Stimulated activated CD8-positive, alpha-beta memory T cell treated with anti-CD3 and anti-CD28 coated beads, Interleukin-7, amount 100 ng/mL, for 1 hour (primary cell): ENCODE measurements at regions not wholly inside any gene's neighbourhood (a gene's known extent, or its start where the extent isn't known, plus 50 kb on each side); places are given as distances from the start of the nearest gene placed in this dataset.
"Not testable (repeated sequence)": the region's sequence is repeated elsewhere in the genome, so short reads cannot be mapped to it uniquely, and the experiment has no call there.

Experiments
- DNase-seq, 2 donors: peaks; one replicate each; pipeline ENCODE4 v3.0.0-alpha.2; 2020; ENCODE audit warnings: low read depth in 2 of 2

DNA sequence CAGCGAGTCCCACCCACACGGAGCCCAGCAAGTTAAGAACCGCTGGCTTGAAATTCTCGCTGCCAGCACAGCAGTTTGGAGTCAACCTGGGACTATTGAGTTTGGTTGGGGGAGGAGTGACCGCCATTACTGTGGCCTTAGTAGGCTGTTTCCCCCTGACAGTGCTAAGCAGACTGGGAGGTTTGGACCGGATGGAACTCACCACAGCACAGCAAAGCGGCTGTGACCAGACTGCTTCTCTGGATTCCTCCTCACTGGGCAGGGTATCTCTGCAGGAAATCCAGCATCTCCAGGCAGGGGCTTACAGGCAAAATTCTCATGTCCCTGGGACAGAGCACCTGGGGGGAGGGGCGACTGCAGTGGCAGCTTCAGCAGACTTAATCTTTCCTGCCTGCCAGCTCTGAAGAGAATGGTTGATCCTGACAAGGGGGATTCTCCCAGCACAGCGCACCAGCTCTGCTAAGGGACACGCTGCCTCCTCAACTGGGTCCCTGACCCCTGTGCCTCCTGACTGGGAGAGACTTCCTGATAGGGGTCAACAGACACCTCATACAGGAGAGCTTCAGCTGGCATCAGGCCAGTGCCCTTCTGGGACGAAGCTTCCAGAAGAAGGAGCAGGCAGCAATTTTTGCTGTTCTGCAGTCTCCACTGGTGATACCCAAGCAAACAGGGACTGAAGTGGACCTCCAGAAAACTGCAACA lies 425.4 kb downstream of the NYAP2 start:
- no peak for DNase-seq

DNA sequence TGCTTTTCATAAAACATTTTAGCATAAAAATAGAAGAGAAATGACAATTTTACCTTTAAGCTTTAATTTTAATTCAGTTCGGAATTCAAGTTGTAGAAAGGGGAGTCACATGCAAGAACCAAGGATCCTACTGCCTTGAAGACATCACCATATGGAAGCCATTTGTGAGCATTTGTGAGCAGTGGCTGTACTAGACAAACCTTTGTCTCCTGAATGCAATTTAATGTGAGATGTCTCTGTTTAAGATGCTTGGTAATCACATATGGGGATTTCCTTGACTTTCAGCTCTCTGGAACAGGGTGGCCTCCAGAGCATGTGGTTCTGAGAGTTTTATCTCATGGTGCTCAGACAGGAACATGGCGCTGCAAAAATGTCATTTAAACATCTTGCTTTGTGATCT lies 421.8 kb downstream of the NYAP2 start:
- DNase-seq, result no peak

- DNase-seq, result no peak
Measured at GRCh38 chr2:225820826-225821225, 421.3 kb downstream of the NYAP2 start.

DNA sequence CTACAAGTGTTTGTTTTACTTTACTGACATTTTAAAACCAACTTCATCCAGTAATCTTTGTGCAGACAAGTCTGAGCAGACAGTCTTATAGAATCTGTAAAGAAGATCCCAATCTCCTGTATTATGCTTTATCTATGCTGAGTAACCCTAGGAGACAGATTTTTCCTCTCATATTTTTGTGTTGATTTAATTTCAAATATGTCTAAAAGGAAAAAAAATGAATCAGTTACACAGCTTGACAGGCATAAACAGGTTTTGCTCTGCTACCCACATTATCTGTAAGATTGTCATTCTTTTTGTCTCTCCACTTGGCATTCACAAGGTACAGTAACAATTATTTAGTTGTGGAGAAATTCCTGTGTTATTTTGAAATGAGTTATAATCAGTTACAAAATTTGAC lies 415.0 kb downstream of the NYAP2 start:
- DNase-seq, result no peak

- DNase-seq, result no peak
Measured at GRCh38 chr2:225806105-225806504, 406.6 kb downstream of the NYAP2 start.

DNA sequence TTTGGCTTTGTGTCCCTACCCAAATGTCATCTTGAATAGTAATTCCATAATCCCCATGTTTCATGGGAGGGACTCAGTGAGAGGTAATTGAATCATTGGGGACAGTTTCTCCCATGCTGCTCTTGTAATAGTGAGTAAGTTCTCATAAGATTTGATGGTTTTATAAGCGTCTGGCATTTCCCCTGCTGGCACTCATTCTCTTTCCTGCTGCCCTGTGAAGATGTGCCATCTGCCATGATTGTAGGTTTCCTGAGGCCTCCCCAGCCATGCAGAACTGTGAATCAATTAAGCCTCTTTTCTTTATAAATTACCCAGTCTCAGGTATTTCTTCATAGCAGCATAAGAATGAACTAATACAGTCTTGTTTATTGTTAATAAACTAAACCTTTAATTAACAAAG lies 402.6 kb downstream of the NYAP2 start:
- DNase-seq, result not testable (repeated sequence)

- no peak for DNase-seq
Measured at GRCh38 chr2:225797394-225797793, 397.9 kb downstream of the NYAP2 start.

GRCh38 chr2:225794652-225795400 lies 395.3 kb downstream of the NYAP2 start:
- no peak for DNase-seq

DNA sequence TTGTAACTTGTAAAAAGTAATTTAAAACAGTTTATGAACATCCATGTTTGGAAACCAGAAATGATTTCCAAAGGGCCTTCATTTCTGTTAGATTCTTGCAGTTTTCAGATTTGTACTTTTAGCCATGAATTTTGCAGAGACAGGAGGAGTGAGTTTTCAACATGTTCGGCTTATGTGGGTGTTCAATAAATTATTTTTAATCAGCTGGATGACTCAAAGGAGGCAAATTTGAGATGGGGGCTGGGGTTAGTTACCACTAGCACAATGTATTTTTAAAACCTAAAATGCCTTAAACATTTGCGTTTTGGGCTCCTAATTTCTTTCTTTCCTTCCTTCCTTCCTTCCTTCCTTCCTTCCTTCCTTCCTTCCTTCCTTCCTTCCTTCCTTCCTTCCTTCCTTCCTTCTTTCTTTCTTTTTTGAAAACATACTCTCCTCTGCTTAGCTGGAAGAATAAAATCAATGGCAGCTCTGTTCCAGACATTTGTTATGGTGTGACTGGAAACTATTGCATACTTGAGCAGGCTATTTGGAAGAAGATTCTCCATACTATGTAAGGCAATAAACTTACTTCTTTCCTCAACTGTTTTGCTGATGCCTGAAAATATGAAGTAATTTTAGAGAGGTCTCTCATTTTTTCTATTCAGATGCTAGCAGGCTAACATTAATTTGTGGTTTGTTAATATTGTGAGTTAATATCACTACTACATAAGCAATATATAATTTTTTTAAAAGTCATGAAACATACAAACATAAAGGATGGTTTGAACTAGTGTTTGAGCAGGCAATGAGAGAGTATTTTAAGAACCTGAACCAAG lies 394.4 kb downstream of the NYAP2 start:
- DNase-seq, result no peak

DNA sequence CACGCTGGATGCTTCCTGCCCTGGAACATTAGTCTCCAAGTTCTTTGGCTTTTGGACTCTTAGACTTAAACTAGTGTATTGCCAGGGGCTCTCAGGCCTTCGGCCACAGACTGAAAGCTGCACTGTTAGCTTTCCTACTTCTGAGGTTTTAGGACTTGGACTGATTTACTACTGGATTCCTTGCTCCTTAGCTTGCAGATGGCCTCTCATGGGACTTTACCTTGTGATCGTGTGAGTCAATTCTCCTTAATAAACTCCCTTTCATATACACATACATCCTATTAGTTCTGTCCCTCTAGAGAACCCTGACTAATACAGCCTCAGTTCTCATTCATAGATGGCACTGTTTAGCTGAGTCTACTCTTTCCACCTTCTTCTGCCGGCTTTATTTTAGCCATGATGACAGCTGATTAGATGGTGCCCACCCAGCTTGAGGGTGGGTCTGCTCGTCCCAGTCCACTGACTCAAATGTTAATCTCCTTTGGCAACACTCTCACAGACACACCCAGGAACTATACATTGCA lies 389.1 kb downstream of the NYAP2 start:
- no peak for DNase-seq

GRCh38 chr2:225787497-225787896 lies 388.0 kb downstream of the NYAP2 start:
- no peak for DNase-seq

DNA sequence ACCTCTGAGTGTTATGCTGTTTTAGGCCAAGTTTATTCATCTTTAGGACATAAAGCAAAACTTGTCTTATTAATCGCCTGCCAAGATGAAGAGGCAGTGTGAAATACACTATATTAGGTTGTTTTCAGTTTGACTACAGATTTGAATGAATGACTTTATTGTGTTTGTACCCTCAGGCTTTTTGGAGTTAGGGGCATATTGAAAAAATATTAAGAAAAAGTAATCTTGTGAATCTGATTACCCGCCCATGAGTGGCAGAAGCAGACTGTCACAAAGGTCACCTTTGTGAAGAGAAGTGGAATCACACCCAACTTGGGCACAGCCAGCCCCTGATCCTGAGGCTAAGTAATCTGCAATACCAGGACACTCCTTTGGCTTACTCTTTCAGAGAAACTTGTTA lies 382.5 kb downstream of the NYAP2 start:
- no peak for DNase-seq

GRCh38 chr2:225781145-225781544 lies 381.6 kb downstream of the NYAP2 start:
- no peak for DNase-seq

- no peak for DNase-seq
Measured at GRCh38 chr2:225779829-225780228, 380.3 kb downstream of the NYAP2 start.

- DNase-seq, result no peak
Measured at GRCh38 chr2:225773148-225773547, 373.6 kb downstream of the NYAP2 start.

- DNase-seq, result no peak
Measured at GRCh38 chr2:225771701-225772100, 372.2 kb downstream of the NYAP2 start.

DNA sequence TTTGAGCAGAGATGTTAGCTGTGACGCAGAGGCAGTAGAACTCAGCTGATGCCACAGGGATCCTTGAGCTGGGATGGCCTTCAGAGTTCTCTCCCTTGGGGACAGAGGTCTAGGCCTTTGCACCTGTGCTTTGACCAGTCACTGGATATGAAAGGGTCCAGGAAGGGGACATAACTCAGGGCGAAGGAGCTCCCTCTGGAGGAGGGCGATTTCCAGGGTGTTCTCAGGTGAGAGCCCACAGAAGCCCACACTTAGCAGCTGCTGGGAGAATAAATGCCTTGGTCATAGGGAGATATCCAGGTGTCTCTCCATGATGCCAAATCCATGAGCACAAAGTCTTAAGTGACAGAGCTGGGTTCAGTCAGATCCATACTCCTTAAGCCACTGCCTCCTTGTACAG lies 369.2 kb downstream of the NYAP2 start:
- no peak for DNase-seq

DNA sequence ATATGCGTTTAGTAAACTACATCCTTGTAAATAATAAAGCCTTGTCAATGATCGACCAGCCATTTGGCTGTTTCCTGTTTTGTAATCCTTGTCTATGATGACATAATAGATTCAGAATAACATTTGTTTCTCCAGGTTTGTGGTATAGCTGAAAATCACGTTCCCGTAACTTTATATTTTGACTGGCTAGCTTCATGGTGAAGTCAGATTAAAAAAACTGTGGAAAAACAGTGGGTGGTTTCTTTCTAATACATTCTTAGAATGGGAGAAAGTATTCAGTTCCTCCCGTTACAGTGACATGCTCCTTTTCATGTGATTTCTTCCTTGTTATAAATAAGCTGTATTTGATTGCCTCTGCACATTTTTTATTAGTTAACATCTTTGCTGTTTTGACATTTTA lies 366.9 kb downstream of the NYAP2 start:
- DNase-seq, result no peak

DNA sequence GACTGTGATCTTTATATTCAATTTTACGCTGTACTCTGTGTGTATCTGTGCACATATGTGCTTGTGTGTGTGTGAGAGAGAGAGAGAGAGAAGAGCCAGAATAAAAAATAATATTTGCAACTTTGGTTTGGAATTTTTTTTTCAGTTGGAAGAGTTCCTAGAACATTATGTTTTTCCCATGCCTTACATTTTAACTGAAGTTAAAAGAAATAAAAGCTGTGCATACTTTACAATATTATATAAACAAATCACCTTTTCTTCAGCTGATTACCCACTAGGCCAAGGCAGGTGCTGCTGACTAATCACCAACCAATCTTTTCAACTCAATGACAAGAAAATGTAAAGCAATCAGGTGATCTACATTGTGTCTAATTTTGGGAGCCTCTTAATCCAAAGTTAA lies 366.3 kb downstream of the NYAP2 start:
- no peak for DNase-seq

DNA sequence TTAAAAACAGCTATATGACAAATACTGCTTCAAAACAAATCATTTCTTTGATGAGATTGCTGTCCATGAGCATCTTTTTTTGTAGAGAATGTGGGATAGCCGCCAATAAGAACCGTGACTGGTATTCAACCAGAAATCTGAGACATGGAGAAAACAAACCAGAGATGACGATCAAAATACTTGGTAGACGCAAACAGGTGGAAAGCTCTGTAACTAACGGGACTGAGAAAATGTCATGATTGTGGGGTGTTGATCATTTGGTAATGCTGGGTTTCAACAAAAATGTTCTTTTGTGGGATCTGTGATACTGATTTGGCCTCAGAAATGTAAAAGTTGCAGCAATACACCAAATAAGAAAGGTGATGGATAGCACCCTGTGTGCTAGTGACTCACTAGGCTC lies 364.8 kb downstream of the NYAP2 start:
- no peak for DNase-seq

GRCh38 chr2:225763711-225764110 lies 364.2 kb downstream of the NYAP2 start:
- DNase-seq, result no peak

DNA sequence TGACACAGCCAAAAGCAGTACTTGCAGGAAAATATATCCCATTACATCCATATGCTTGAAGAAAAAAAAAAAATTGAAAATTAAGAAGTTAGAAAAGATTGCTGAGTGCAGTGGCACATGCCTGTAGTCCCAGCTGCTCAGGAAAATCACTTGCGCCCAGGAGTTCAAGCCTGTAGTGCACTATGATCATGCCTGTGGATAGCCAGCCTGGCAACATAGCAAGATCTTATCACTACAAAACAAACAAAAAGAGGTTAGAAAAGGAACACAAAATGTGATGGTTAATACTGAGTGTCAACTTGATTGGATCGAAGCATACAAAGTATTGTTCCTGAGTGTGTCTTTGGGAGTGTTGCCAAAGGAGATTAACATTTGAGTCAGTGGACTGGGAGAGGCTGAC lies 361.9 kb downstream of the NYAP2 start:
- DNase-seq, result no peak
